Mesenchymal stem cell (in vitro differentiated cells and primary cell): ENCODE measurements at regions not wholly inside any gene's neighbourhood (a gene's known extent, or its start where the extent isn't known, plus 50 kb on each side); places are given as distances from the start of the nearest gene placed in this dataset.
A peak's percentile ranks its signal among the peaks of the same experiment; 100 is the strongest.

ENCODE experiments used
- DNase-seq: peaks from one replicate; pipeline ENCODE4 v3.0.0-alpha.2; 2013
- H2AFZ ChIP-seq: one replicate; pipeline ENCODE4 v1.6.1; 2013; ENCODE audit warnings: low read depth, mild to moderate bottlenecking, control low read depth, inconsistent platforms, low read length, moderate library complexity
- H2AK5ac ChIP-seq: 2 replicates; pipeline ENCODE4 v1.6.1; 2013; ENCODE audit warnings: low read length, moderate library complexity, mild to moderate bottlenecking, inconsistent platforms; ENCODE audit not compliant: severe bottlenecking
- H2BK120ac ChIP-seq: one replicate; pipeline ENCODE4 v1.6.1; 2013; ENCODE audit warnings: low read depth, mild to moderate bottlenecking, inconsistent platforms, low read length, moderate library complexity
- H2BK12ac ChIP-seq, 2 experiments: one replicate each; pipeline ENCODE4 v1.6.1; 2013; ENCODE audit warnings: inconsistent platforms in 2 of 2, low read length in 2 of 2, mild to moderate bottlenecking in 2 of 2, moderate library complexity in 2 of 2, control low read depth in 1 of 2
- H2BK15ac ChIP-seq: one replicate; pipeline ENCODE4 v1.6.1; 2013; ENCODE audit warnings: mild to moderate bottlenecking, low read depth, inconsistent platforms; ENCODE audit not compliant: poor library complexity, severe bottlenecking
- H2BK5ac ChIP-seq: 2 replicates; pipeline ENCODE4 v1.6.1; 2013; ENCODE audit warnings: low read depth, mild to moderate bottlenecking, low read length, control low read depth, inconsistent platforms; ENCODE audit not compliant: poor library complexity, severe bottlenecking
- H3K14ac ChIP-seq, 2 experiments: one replicate each; pipeline ENCODE4 v1.6.1; 2013; ENCODE audit warnings: inconsistent platforms in 2 of 2, low read length in 2 of 2, control low read depth in 1 of 2, mild to moderate bottlenecking in 1 of 2, moderate library complexity in 1 of 2
- H3K18ac ChIP-seq, 2 experiments: one replicate each; pipeline ENCODE4 v1.6.1; 2013; ENCODE audit warnings: inconsistent platforms in 2 of 2, low read length in 2 of 2, control low read depth in 1 of 2, low read depth in 1 of 2, mild to moderate bottlenecking in 1 of 2
- H3K23ac ChIP-seq, 2 experiments: one replicate each; pipeline ENCODE4 v1.6.1; 2013; ENCODE audit warnings: inconsistent platforms in 2 of 2, low read length in 2 of 2, mild to moderate bottlenecking in 2 of 2, moderate library complexity in 2 of 2, control low read depth in 1 of 2
- H3K27ac ChIP-seq: 2 replicates; pipeline ENCODE4 v1.5.1; 2013; ENCODE audit warnings: mild to moderate bottlenecking, moderate library complexity, low read length, control low read depth, inconsistent platforms; ENCODE audit not compliant: poor library complexity, severe bottlenecking
- H3K27me3 ChIP-seq, 2 experiments: 2 replicates each; pipeline versions ENCODE4 v1.6.1 to v1.7.0; 2013; ENCODE audit warnings: low read length in 2 of 2, mild to moderate bottlenecking in 2 of 2, moderate library complexity in 2 of 2, control low read depth in 1 of 2, inconsistent platforms in 1 of 2; ENCODE audit not compliant: control insufficient read depth in 1 of 2, insufficient read depth in 1 of 2
- H3K36me3 ChIP-seq, 2 experiments: 2 replicates each; pipeline versions ENCODE4 v1.6.1 to v1.7.0; 2013; ENCODE audit warnings: low read length in 2 of 2, control low read depth in 1 of 2, inconsistent platforms in 1 of 2, low read depth in 1 of 2, mild to moderate bottlenecking in 1 of 2; ENCODE audit not compliant: insufficient read depth in 2 of 2, control insufficient read depth in 1 of 2
- H3K4ac ChIP-seq, 2 experiments: one replicate each; pipeline ENCODE4 v1.6.1; 2013; ENCODE audit warnings: inconsistent platforms in 2 of 2, low read length in 2 of 2, mild to moderate bottlenecking in 2 of 2, moderate library complexity in 2 of 2, control low read depth in 1 of 2, low read depth in 1 of 2
- H3K4me1 ChIP-seq: 2 replicates; pipeline ENCODE4 v1.6.1; 2013; ENCODE audit warnings: low read depth, low read length, control low read depth; ENCODE audit not compliant: control insufficient read depth, insufficient read depth
- H3K4me2 ChIP-seq: 2 replicates; pipeline ENCODE4 v1.6.1; 2013; ENCODE audit warnings: low read length, mild to moderate bottlenecking, inconsistent platforms; ENCODE audit not compliant: poor library complexity, severe bottlenecking
- H3K4me3 ChIP-seq, 2 experiments: 2 replicates each; pipeline versions ENCODE4 v1.5.1 to v1.7.0; 2013; ENCODE audit warnings: low read length in 2 of 2, mild to moderate bottlenecking in 2 of 2, control low read depth in 1 of 2, low read depth in 1 of 2; ENCODE audit not compliant: insufficient read depth in 1 of 2
- H3K79me1 ChIP-seq: replicated peaks from 2 replicates; pipeline ENCODE4 v1.6.1; 2013; ENCODE audit warnings: mild to moderate bottlenecking, control low read depth, low read length, inconsistent platforms; ENCODE audit not compliant: poor library complexity, severe bottlenecking
- H3K9ac ChIP-seq: 2 replicates; pipeline ENCODE4 v1.7.0; 2013; ENCODE audit warnings: mild to moderate bottlenecking, low read length, moderate library complexity
- H3K9me3 ChIP-seq: 2 replicates; pipeline ENCODE4 v1.7.0; 2013; ENCODE audit warnings: mild to moderate bottlenecking, low read length; ENCODE audit not compliant: control insufficient read depth
- H4K8ac ChIP-seq: one replicate; pipeline ENCODE4 v1.6.1; 2013; ENCODE audit warnings: inconsistent platforms, mild to moderate bottlenecking, low read length, moderate library complexity
- H4K91ac ChIP-seq: one replicate; pipeline ENCODE4 v1.6.1; 2013; ENCODE audit warnings: mild to moderate bottlenecking, low read length, inconsistent platforms
- WGBS: methylation state at CpG from one replicate; pipeline ENCODE4 v1.1.7; 2013; ENCODE audit warnings: mixed read lengths; 5-methylcytosine and 5-hydroxymethylcytosine counted together

- Histone ChIP-seq H2BK15ac (no peak overlapping the region), H2BK12ac (no peak overlapping the region), H2BK120ac (no peak overlapping the region), H3K9ac (no peak overlapping the region), H3K4me2 (no peak overlapping the region), H3K9me3 (no peaks in the 10 kb centered on the region), H2AFZ (no peak overlapping the region), H2AK5ac (no peak overlapping the region), H3K4me1 (peaks cover 1% of the 10 kb centered on the region), H3K27me3 (no peaks in the 10 kb centered on the region), H3K79me1 (no peaks in the 10 kb centered on the region), H3K4ac (no peak overlapping the region), H3K4me3 (no peak overlapping the region), H4K8ac (no peak overlapping the region), H3K27ac (no peak overlapping the region), H3K36me3 (no peaks in the 10 kb centered on the region), H2BK5ac (no peak overlapping the region), H3K18ac (no peak overlapping the region), H3K14ac (no peak overlapping the region), H3K23ac (no peak overlapping the region), H4K91ac (no peak overlapping the region)
- peak; percentile 25 for DNase-seq
- 96% methylated on average over 1 of the region's 1 CpG for WGBS
These were observed 174.2 kb upstream of the OSR1 start for GRCh38 chr2:19532547-19533196.

DNA sequence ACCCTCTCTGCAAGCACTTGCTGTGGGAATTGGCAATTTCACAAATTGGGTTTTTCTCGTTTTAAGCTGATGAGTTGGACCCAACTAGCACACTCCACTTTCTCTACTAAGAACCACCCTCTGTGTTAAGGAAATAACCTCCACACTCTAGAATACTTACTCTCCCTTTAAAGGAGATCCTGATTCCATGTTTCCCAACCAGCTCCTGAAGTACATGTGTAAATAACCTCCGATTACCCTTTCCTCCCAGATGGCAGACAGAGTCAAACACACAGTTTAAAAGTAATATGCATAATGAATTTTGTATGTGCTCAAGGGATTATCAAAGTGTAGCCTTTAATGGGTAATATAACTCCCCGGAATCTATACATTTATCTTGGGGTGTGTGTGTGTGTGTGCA is 171.3 kb upstream of the OSR1 start:
- Histone ChIP-seq H4K8ac (no peak overlapping the region), H3K14ac (no peak overlapping the region), H3K79me1 (no peaks in the 10 kb centered on the region), H3K4ac (no peak overlapping the region), H3K9ac (no peak overlapping the region), H2BK12ac (no peak overlapping the region), H2BK120ac (no peak overlapping the region), H3K27ac (no peak overlapping the region), H3K27me3 (no peaks in the 10 kb centered on the region), H3K4me3 (no peak overlapping the region), H3K9me3 (no peaks in the 10 kb centered on the region), H3K23ac (no peak overlapping the region), H2AFZ (no peak overlapping the region), H3K18ac (no peak overlapping the region), H4K91ac (no peak overlapping the region), H2BK5ac (no peak overlapping the region), H2AK5ac (no peak overlapping the region), H3K4me1 (no peaks in the 10 kb centered on the region), H3K4me2 (no peak overlapping the region), H3K36me3 (no peaks in the 10 kb centered on the region), H2BK15ac (no peak overlapping the region)
- 98% methylated on average over 1 of the region's 3 CpGs for WGBS
- no peak for DNase-seq

GRCh38 chr2:19527771-19528170 is 169.3 kb upstream of the OSR1 start:
- Histone ChIP-seq H3K4me1 (no peaks in the 10 kb centered on the region), H2AFZ (no peak overlapping the region), H3K23ac (no peak overlapping the region), H3K36me3 (no peaks in the 10 kb centered on the region), H3K18ac (no peak overlapping the region), H3K14ac (no peak overlapping the region), H3K4me2 (no peak overlapping the region), H3K4ac (no peak overlapping the region), H4K8ac (no peak overlapping the region), H3K27ac (no peak overlapping the region), H2AK5ac (no peak overlapping the region), H2BK12ac (no peak overlapping the region), H2BK5ac (no peak overlapping the region), H2BK15ac (no peak overlapping the region), H3K79me1 (no peaks in the 10 kb centered on the region), H3K4me3 (no peak overlapping the region), H3K27me3 (no peaks in the 10 kb centered on the region), H3K9me3 (no peaks in the 10 kb centered on the region), H3K9ac (no peak overlapping the region), H2BK120ac (no peak overlapping the region), H4K91ac (no peak overlapping the region)
- no peak for DNase-seq
- 95% methylated on average over 2 of the region's 2 CpGs for WGBS

- Histone ChIP-seq H2BK120ac (no peak overlapping the region), H3K9me3 (no peaks in the 10 kb centered on the region), H3K4me2 (no peak overlapping the region), H3K9ac (no peak overlapping the region), H3K18ac (no peak overlapping the region), H4K91ac (no peak overlapping the region), H3K4me1 (no peaks in the 10 kb centered on the region), H3K79me1 (no peaks in the 10 kb centered on the region), H2AK5ac (no peak overlapping the region), H3K23ac (no peak overlapping the region), H3K4ac (no peak overlapping the region), H2AFZ (no peak overlapping the region), H2BK12ac (no peak overlapping the region), H3K27ac (no peak overlapping the region), H2BK15ac (no peak overlapping the region), H3K27me3 (no peaks in the 10 kb centered on the region), H4K8ac (no peak overlapping the region), H3K4me3 (no peak overlapping the region), H3K36me3 (no peaks in the 10 kb centered on the region), H3K14ac (no peak overlapping the region), H2BK5ac (no peak overlapping the region)
- DNase-seq = no peak
- WGBS = 75% methylated on average over 2 of the region's 2 CpGs
These were observed 166.9 kb upstream of the OSR1 start for GRCh38 chr2:19525313-19525712.
